ENCODE measurements at regions not wholly inside any gene's neighbourhood (a gene's known extent, or its start where the extent isn't known, plus 50 kb on each side); places are given as distances from the start of the nearest gene placed in this dataset.

DNA sequence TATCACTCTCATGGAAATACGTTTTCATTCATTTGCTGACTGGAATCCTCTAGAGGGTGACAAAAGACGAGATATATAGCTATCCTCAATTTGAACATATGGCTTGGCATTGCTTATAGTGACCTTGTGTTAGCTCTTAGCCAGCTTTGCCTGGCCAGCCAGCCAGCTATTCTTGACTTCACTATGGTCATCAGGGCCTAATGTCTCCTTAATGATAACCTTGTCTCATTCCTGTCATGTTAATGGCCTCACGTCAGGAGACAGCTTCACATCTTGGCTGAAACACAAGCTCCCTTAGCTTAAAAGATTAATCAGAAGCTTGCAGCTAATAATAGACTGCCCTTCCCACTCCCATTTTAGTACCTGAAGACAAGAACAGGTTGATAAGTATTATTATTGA, 1517.5 kb upstream of the PIK3C3 start:
- no peaks in the 10 kb centered on the region for H3K27me3 ChIP-seq
- intact Hi-C loops (cut with DNase I; ENCODE audit: low total_unique reads): no loop called here

DNA sequence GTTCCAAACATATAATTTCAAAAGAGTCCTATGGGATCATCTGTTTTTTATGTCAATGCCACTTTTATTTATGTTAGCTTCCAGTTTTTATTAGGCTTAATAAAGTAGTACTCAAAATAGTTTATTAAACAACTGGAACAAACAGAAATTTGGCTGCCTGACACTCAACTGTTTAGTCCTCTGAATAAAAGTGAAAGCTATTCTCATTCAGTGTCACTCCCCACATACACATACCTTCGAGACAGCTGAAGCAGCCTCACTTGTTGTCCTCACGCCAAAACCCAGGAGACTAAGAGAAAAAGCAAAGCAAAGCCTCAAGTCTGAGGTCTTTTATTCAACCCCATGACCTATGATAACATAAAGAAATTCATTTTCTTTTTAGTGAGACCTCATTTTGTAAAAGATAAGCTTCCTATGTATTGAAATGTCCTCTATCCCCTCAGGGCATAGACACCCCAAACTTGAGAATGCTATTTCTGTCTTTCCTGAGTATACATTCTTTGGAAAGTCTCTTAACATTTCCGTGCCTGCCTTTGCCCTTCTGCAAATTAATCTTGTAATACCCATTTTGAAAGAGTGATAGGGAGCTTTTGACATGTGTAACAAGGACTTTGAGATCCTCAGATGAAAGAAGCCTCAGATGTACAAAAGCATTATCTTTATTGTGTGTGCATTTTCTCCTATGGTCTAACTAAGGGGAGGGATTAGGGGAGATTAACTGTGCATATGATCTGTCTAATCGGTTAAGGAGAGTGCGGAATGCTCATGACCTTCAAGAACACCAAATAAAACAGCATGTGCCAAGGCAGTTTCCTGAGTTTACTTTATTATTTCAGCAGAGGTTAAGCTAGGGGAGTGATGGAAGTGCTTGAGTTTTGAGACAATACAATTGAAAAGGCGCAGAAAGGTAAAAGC, 1523.7 kb upstream of the PIK3C3 start:
- 52 to 54% methylated on average over 6 of the region's 6 CpGs for WGBS, 2 donors (ENCODE audit: low coverage in 1 of 2)
- intact Hi-C loops (cut with DNase I; ENCODE audit: low total_unique reads): no loop called here

More for the DNA sequence above, 1517.5 kb upstream of the PIK3C3 start:
- WGBS, 2 donors (ENCODE audit: low coverage in 1 of 2): 52 to 78% methylated on average over 2 to 3 of the region's 3 CpGs
- in situ Hi-C loops (cut with MboI; ENCODE audit: low pct_ligation_motif_present in 1 of 4, low pct_unique_long_range_greater_than_20kb in 1 of 4, low sequenced_read_pairs in 3 of 4): loop anchor here in 1 of 4 donors (25.0 kb wide), 1 partner anchor 100 kb away; no protein-coding TSS in a partner anchor
- Histone ChIP-seq H3K4me3 (no peak overlapping the region), H3K9me3 (no peaks in the 10 kb centered on the region), H3K4me1 (no peaks in the 10 kb centered on the region), H3K36me3 (no peaks in the 10 kb centered on the region), H3K27ac (no peak overlapping the region)
- no peak for DNase-seq
- TF ChIP-seq POLR2A (IDR thresholded peaks at IDR 0.05) (no peak), POLR2AphosphoS5 (IDR thresholded peaks at IDR 0.05) (no peak), EP300 (IDR thresholded peaks at IDR 0.05; ENCODE audit: low read depth) (no peak)
- TF ChIP-seq, protein P1, sequence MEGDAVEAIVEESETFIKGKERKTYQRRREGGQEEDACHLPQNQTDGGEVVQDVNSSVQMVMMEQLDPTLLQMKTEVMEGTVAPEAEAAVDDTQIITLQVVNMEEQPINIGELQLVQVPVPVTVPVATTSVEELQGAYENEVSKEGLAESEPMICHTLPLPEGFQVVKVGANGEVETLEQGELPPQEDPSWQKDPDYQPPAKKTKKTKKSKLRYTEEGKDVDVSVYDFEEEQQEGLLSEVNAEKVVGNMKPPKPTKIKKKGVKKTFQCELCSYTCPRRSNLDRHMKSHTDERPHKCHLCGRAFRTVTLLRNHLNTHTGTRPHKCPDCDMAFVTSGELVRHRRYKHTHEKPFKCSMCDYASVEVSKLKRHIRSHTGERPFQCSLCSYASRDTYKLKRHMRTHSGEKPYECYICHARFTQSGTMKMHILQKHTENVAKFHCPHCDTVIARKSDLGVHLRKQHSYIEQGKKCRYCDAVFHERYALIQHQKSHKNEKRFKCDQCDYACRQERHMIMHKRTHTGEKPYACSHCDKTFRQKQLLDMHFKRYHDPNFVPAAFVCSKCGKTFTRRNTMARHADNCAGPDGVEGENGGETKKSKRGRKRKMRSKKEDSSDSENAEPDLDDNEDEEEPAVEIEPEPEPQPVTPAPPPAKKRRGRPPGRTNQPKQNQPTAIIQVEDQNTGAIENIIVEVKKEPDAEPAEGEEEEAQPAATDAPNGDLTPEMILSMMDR (IDR thresholded peaks at IDR 0.05): no peak

DNA sequence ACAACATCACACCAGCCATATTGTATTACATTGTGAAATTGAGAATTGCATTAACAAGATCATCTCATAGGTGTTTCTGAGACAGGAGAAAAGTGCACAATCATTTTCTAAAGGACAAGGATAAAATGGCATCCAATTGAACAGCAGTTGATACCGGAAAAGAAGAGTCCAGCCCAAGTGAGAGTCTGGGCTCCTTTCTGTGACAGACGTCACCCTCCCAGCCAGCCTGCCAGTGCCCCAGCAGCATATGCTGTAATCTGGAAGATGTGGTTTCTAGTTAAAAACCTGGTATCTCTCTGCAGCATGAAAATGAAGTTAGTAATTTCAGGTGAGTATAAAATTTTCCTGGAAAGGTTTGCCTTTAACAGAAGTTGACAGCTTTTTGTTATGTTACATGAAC, 1531.7 kb upstream of the PIK3C3 start:
- TF ChIP-seq EP300 (IDR thresholded peaks at IDR 0.05; ENCODE audit: low read depth) (no peak), POLR2A (IDR thresholded peaks at IDR 0.05) (no peak), POLR2AphosphoS5 (IDR thresholded peaks at IDR 0.05) (no peak)
- TF ChIP-seq, protein P1 (IDR thresholded peaks at IDR 0.05): no peak
- H3K36me3 ChIP-seq: no peaks in the 10 kb centered on the region
- no peak overlapping the region for H3K4me3 ChIP-seq
- intact Hi-C loops (cut with DNase I; ENCODE audit: low total_unique reads) (no loop called here), in situ Hi-C loops (cut with MboI; ENCODE audit: low pct_ligation_motif_present in 1 of 4, low pct_unique_long_range_greater_than_20kb in 1 of 4, low sequenced_read_pairs in 3 of 4) (loop anchor here in 1 of 4 donors (25.0 kb wide), 1 partner anchor 111 kb away; no protein-coding TSS in a partner anchor)
- whole genome bisulfite sequencing, 2 donors (ENCODE audit: low coverage in 1 of 2): 66 to 82% methylated on average over 2 of the region's 2 CpGs
- no peaks in the 10 kb centered on the region for H3K27me3 ChIP-seq
- H3K27ac ChIP-seq: no peak overlapping the region
- H3K4me1 ChIP-seq: no peaks in the 10 kb centered on the region
- H3K9me3 ChIP-seq: no peaks in the 10 kb centered on the region
- DNase-seq: no peak

More for the DNA sequence above, 1523.7 kb upstream of the PIK3C3 start:
- DNase-seq: no peak
- in situ Hi-C loops (cut with MboI; ENCODE audit: low pct_ligation_motif_present in 1 of 4, low pct_unique_long_range_greater_than_20kb in 1 of 4, low sequenced_read_pairs in 3 of 4): loop anchor here in 1 of 4 donors (25.0 kb wide), 1 partner anchor 94 kb away; no protein-coding TSS in a partner anchor
- Histone ChIP-seq H3K27ac (no peak overlapping the region), H3K4me3 (no peak overlapping the region), H3K4me1 (no peaks in the 10 kb centered on the region), H3K9me3 (no peaks in the 10 kb centered on the region), H3K27me3 (no peaks in the 10 kb centered on the region), H3K36me3 (no peaks in the 10 kb centered on the region)
- TF ChIP-seq, protein P1 (IDR thresholded peaks at IDR 0.05): no peak
- no peak for TF ChIP-seq EP300 (IDR thresholded peaks at IDR 0.05; ENCODE audit: low read depth)
- TF ChIP-seq POLR2A (IDR thresholded peaks at IDR 0.05): no peak
- TF ChIP-seq POLR2AphosphoS5 (IDR thresholded peaks at IDR 0.05): no peak

DNA sequence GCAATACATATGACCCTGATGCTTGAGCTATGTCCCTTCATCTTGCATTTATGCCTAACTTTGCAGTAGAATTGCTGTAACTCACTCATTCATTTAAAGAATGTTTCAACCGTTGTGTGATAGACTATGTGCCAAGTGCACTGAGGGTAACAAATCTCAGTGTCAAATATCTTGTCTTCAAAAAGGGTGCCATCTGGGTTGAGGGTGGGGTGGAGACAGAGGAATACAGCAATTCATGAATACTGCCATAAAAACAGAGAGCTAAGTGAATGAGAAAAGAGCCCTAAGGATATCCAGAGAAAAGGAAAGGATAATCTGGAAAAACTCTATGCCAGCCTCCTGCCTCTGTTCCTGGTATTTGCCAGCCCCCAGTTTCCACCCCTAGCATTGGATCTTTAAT, 1534.4 kb upstream of the PIK3C3 start:
- intact Hi-C loops (cut with DNase I; ENCODE audit: low total_unique reads) (no loop called here), in situ Hi-C loops (cut with MboI; ENCODE audit: low pct_ligation_motif_present in 1 of 4, low pct_unique_long_range_greater_than_20kb in 1 of 4, low sequenced_read_pairs in 3 of 4) (loop anchor here in 1 of 4 donors (25.0 kb wide), 1 partner anchor 108 kb away; no protein-coding TSS in a partner anchor)
- Histone ChIP-seq H3K36me3 (no peaks in the 10 kb centered on the region), H3K27me3 (no peaks in the 10 kb centered on the region), H3K4me1 (no peaks in the 10 kb centered on the region), H3K4me3 (no peak overlapping the region), H3K9me3 (no peaks in the 10 kb centered on the region), H3K27ac (no peak overlapping the region)
- TF ChIP-seq EP300 (IDR thresholded peaks at IDR 0.05; ENCODE audit: low read depth): no peak
- no peak for TF ChIP-seq POLR2AphosphoS5 (IDR thresholded peaks at IDR 0.05)
- TF ChIP-seq, protein P1 (IDR thresholded peaks at IDR 0.05): no peak
- TF ChIP-seq POLR2A (IDR thresholded peaks at IDR 0.05): no peak
- DNase-seq: no peak
- WGBS, 2 donors (ENCODE audit: low coverage in 1 of 2): 50 to 57% methylated on average over 1 of the region's 1 CpG
